ENCODE measurements at regions not wholly inside any gene's neighbourhood (a gene's known extent, or its start where the extent isn't known, plus 50 kb on each side); places are given as distances from the start of the nearest gene placed in this dataset.

- intact Hi-C loops (cut with micrococcal nuclease) = no loop called here
Measured at GRCh38 chr2:12097859-12098258, 351.4 kb downstream of the LPIN1 start.

GRCh38 chr2:12099374-12099773 is 352.9 kb downstream of the LPIN1 start:
- CTCF ChIA-PET = no interaction called here
- H3K4me1 ChIP-seq (ENCODE audit: control insufficient read depth, extremely low read depth, insufficient read depth, low read length) = no peaks in the 10 kb centered on the region
- intact Hi-C loops (cut with micrococcal nuclease) = no loop called here
- BruUV-seq (replicated peaks) = no TSS peak
- no peak for FAIRE-seq
- H3K27me3 ChIP-seq (ENCODE audit: control insufficient read depth in 2 of 2, insufficient read depth in 2 of 2, low read length in 2 of 2) = no peaks in the 10 kb centered on the region
- H3K4me3 ChIP-seq (replicated peaks in 1 of 3; ENCODE audit: insufficient read depth in 1 of 3, low read depth in 1 of 3, low read length in 3 of 3) = no peak overlapping the region
- H2AFZ ChIP-seq (ENCODE audit: low read depth, low read length) = no peak overlapping the region
- dilution Hi-C loops (cut with MboI; ENCODE audit: extremely low pct_ligation_motif_present, low sequenced_read_pairs) = no loop called here
- no peaks in the 10 kb centered on the region for H4K20me1 ChIP-seq (replicated peaks; ENCODE audit: control insufficient read depth, extremely low read depth, insufficient read depth, low read length)
- no peaks in the 10 kb centered on the region for H3K36me3 ChIP-seq (ENCODE audit: control insufficient read depth in 2 of 2, extremely low read depth in 1 of 2, insufficient read depth in 2 of 2, low read length in 2 of 2)
- H3K4me2 ChIP-seq (ENCODE audit: insufficient read depth, low read length) = no peak overlapping the region
- POLR2A ChIA-PET = no interaction called here
- no peak overlapping the region for H3K27ac ChIP-seq (ENCODE audit: insufficient read depth, low read depth, low read length)
- no peak overlapping the region for H3K9ac ChIP-seq (replicated peaks; ENCODE audit: extremely low read depth, insufficient read depth, low read length)
- DNase-seq (ENCODE audit: low read depth, low spot score) = no peak
- no peaks in the 10 kb centered on the region for H3K9me1 ChIP-seq (replicated peaks; ENCODE audit: control insufficient read depth, extremely low read depth, insufficient read depth, low read length)
- TF ChIP-seq MYC (IDR thresholded peaks at IDR 0.05; ENCODE audit: low read depth, low read length) = no peak
- no peak for TF ChIP-seq GATA2 (IDR thresholded peaks at IDR 0.05; ENCODE audit: insufficient read depth, insufficient read length, low read depth, low read length)
- TF ChIP-seq, protein P1, sequence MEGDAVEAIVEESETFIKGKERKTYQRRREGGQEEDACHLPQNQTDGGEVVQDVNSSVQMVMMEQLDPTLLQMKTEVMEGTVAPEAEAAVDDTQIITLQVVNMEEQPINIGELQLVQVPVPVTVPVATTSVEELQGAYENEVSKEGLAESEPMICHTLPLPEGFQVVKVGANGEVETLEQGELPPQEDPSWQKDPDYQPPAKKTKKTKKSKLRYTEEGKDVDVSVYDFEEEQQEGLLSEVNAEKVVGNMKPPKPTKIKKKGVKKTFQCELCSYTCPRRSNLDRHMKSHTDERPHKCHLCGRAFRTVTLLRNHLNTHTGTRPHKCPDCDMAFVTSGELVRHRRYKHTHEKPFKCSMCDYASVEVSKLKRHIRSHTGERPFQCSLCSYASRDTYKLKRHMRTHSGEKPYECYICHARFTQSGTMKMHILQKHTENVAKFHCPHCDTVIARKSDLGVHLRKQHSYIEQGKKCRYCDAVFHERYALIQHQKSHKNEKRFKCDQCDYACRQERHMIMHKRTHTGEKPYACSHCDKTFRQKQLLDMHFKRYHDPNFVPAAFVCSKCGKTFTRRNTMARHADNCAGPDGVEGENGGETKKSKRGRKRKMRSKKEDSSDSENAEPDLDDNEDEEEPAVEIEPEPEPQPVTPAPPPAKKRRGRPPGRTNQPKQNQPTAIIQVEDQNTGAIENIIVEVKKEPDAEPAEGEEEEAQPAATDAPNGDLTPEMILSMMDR (IDR thresholded peaks at IDR 0.05; ENCODE audit: extremely low read depth in 1 of 2, insufficient read depth in 1 of 2, low read depth in 1 of 2, low read length in 2 of 2) = no peak
- TF ChIP-seq EZH2 (IDR thresholded peaks at IDR 0.05; ENCODE audit: borderline replicate concordance, low read depth, low read length, severe bottlenecking) = no peak
- no peak for TF ChIP-seq POLR2AphosphoS5 (IDR thresholded peaks at IDR 0.05; ENCODE audit: insufficient read depth, low read depth, low read length)
- H3K79me2 ChIP-seq (ENCODE audit: control insufficient read depth, insufficient read depth, low read length) = no peaks in the 10 kb centered on the region
- H3K9me3 ChIP-seq (replicated peaks; ENCODE audit: control insufficient read depth, insufficient read depth, low read length) = no peaks in the 10 kb centered on the region

More at GRCh38 chr2:12097859-12098258, 351.4 kb downstream of the LPIN1 start:
- no peak overlapping the region for H3K27ac ChIP-seq (ENCODE audit: insufficient read depth, low read depth, low read length)
- dilution Hi-C loops (cut with MboI; ENCODE audit: extremely low pct_ligation_motif_present, low sequenced_read_pairs) = no loop called here
- H3K36me3 ChIP-seq (ENCODE audit: control insufficient read depth in 2 of 2, extremely low read depth in 1 of 2, insufficient read depth in 2 of 2, low read length in 2 of 2) = no peaks in the 10 kb centered on the region
- H3K4me3 ChIP-seq (replicated peaks in 1 of 3; ENCODE audit: insufficient read depth in 1 of 3, low read depth in 1 of 3, low read length in 3 of 3) = no peak overlapping the region
- POLR2A ChIA-PET = no interaction called here
- no TSS peak for BruUV-seq (replicated peaks)
- H3K4me1 ChIP-seq (ENCODE audit: control insufficient read depth, extremely low read depth, insufficient read depth, low read length) = no peaks in the 10 kb centered on the region
- no peaks in the 10 kb centered on the region for H3K27me3 ChIP-seq (ENCODE audit: control insufficient read depth in 2 of 2, insufficient read depth in 2 of 2, low read length in 2 of 2)
- no peak overlapping the region for H3K9ac ChIP-seq (replicated peaks; ENCODE audit: extremely low read depth, insufficient read depth, low read length)
- H4K20me1 ChIP-seq (replicated peaks; ENCODE audit: control insufficient read depth, extremely low read depth, insufficient read depth, low read length) = no peaks in the 10 kb centered on the region
- no peak overlapping the region for H2AFZ ChIP-seq (ENCODE audit: low read depth, low read length)
- TF ChIP-seq FOS (IDR thresholded peaks at IDR 0.05; ENCODE audit: borderline replicate concordance, insufficient read depth, low read length) (no peak), MYC (IDR thresholded peaks at IDR 0.05; ENCODE audit: low read depth, low read length) (no peak), GATA2 (IDR thresholded peaks at IDR 0.05; ENCODE audit: insufficient read depth, insufficient read length, low read depth, low read length) (no peak), JUN (IDR thresholded peaks at IDR 0.05; ENCODE audit: borderline replicate concordance, insufficient read depth, insufficient read length, low read depth) (no peak)
- H3K4me2 ChIP-seq (ENCODE audit: insufficient read depth, low read length) = no peak overlapping the region
- FAIRE-seq (no peak), DNase-seq (ENCODE audit: low read depth, low spot score) (no peak)
- H3K79me2 ChIP-seq (ENCODE audit: control insufficient read depth, insufficient read depth, low read length) = no peaks in the 10 kb centered on the region
- CTCF ChIA-PET = no interaction called here
- no peaks in the 10 kb centered on the region for H3K9me1 ChIP-seq (replicated peaks; ENCODE audit: control insufficient read depth, extremely low read depth, insufficient read depth, low read length)
- H3K9me3 ChIP-seq (replicated peaks; ENCODE audit: control insufficient read depth, insufficient read depth, low read length) = no peaks in the 10 kb centered on the region

All from endothelial cell of umbilical vein (primary cell).